ENCODE measurements at regions not wholly inside any gene's neighbourhood (a gene's known extent, or its start where the extent isn't known, plus 50 kb on each side); places are given as distances from the start of the nearest gene placed in this dataset.

DNA sequence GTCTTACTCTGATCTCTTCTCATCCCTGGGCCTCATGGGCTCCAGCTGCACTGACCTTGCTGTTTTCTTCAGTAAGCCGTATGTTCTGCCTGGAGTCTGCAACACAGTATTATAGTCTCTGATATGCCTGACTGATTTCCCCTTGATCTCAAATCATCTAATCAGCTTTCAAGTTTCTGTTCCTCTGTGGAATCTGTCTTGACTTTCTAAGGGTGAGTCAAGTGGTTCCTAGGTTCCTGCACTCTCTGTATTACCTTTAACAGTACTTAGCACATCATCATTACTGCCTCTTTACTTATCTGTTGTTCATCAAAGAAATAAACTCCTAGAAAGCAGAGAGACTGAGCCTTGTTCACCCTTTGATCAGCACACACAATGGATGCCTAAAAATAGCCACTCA lies 350.7 kb downstream of the LMO7 start:
- H3K4me2 ChIP-seq (ENCODE audit: control insufficient read depth, extremely low read depth, insufficient read depth, low read depth, low read length), result no peak overlapping the region
- H4K20me1 ChIP-seq (ENCODE audit: control insufficient read depth, extremely low read depth, insufficient read depth, low read length), result no peaks in the 10 kb centered on the region
- H3K9me1 ChIP-seq (ENCODE audit: control insufficient read depth, extremely low read depth, insufficient read depth, low read length), result no peaks in the 10 kb centered on the region
- H3K27me3 ChIP-seq (ENCODE audit: control insufficient read depth, extremely low read depth, insufficient read depth, low read length), result no peaks in the 10 kb centered on the region
- H3K27ac ChIP-seq (ENCODE audit: control insufficient read depth, insufficient read depth, low read length), result no peak overlapping the region
- no peak for DNase-seq (ENCODE audit: low read depth, low spot score)
- dilution Hi-C loops (cut with MboI; ENCODE audit: extremely low pct_ligation_motif_present, low sequenced_read_pairs), result no loop called here
- TF ChIP-seq, protein P1, sequence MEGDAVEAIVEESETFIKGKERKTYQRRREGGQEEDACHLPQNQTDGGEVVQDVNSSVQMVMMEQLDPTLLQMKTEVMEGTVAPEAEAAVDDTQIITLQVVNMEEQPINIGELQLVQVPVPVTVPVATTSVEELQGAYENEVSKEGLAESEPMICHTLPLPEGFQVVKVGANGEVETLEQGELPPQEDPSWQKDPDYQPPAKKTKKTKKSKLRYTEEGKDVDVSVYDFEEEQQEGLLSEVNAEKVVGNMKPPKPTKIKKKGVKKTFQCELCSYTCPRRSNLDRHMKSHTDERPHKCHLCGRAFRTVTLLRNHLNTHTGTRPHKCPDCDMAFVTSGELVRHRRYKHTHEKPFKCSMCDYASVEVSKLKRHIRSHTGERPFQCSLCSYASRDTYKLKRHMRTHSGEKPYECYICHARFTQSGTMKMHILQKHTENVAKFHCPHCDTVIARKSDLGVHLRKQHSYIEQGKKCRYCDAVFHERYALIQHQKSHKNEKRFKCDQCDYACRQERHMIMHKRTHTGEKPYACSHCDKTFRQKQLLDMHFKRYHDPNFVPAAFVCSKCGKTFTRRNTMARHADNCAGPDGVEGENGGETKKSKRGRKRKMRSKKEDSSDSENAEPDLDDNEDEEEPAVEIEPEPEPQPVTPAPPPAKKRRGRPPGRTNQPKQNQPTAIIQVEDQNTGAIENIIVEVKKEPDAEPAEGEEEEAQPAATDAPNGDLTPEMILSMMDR (optimal IDR thresholded peaks at IDR 0.05 in 1 of 3, IDR thresholded peaks at IDR 0.05 in 1 of 3, conservative IDR thresholded peaks at IDR 0.05 in 1 of 3; ENCODE audit: extremely low read depth in 1 of 3, insufficient read depth in 2 of 3, low read length in 3 of 3), result no peak
- no peak for TF ChIP-seq EZH2 (IDR thresholded peaks at IDR 0.05; ENCODE audit: low read length)
- no peaks in the 10 kb centered on the region for H3K9me3 ChIP-seq (ENCODE audit: control insufficient read depth, low read depth, low read length)
- no peak overlapping the region for H2AFZ ChIP-seq (ENCODE audit: control insufficient read depth, low read length)
- no peaks in the 10 kb centered on the region for H3K36me3 ChIP-seq (ENCODE audit: control insufficient read depth in 2 of 2, extremely low read depth in 1 of 2, insufficient read depth in 2 of 2, low read length in 2 of 2)
- H3K4me1 ChIP-seq (ENCODE audit: control insufficient read depth, extremely low read depth, insufficient read depth, low read length), result no peaks in the 10 kb centered on the region
- no peak overlapping the region for H3K9ac ChIP-seq (ENCODE audit: control insufficient read depth, extremely low read depth, insufficient read depth, low read length)
- no peaks in the 10 kb centered on the region for H3K79me2 ChIP-seq (ENCODE audit: control insufficient read depth, insufficient read depth, low read length)
- H3K4me3 ChIP-seq (ENCODE audit: control insufficient read depth in 2 of 3, extremely low read depth in 1 of 3, insufficient read depth in 2 of 3, low read depth in 1 of 3, low read length in 3 of 3), result no peak overlapping the region
- no peak for FAIRE-seq

DNA sequence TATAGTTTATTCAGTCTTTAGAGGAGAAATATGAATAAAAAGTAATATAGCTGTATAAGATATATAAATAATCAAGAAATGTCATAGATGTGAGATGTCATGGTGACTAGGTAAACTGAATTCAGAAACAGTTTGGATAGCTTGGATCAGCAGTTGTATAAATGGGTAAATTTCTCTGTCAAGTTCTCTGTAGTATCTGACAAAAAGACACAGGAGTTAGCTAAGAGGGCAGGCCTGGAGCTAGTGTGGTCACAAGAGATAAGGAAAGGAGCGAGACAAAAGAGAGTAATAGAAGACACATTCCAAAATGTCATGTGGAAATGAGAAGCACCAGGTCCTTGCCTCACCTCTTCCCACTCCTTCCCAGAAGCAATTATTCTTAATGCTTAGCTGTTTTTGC lies 349.0 kb downstream of the LMO7 start:
- Histone ChIP-seq H3K9me1 (ENCODE audit: control insufficient read depth, extremely low read depth, insufficient read depth, low read length) (no peaks in the 10 kb centered on the region), H2AFZ (ENCODE audit: control insufficient read depth, low read length) (no peak overlapping the region), H3K79me2 (ENCODE audit: control insufficient read depth, insufficient read depth, low read length) (no peaks in the 10 kb centered on the region), H3K27ac (ENCODE audit: control insufficient read depth, insufficient read depth, low read length) (no peak overlapping the region), H4K20me1 (ENCODE audit: control insufficient read depth, extremely low read depth, insufficient read depth, low read length) (no peaks in the 10 kb centered on the region), H3K4me1 (ENCODE audit: control insufficient read depth, extremely low read depth, insufficient read depth, low read length) (no peaks in the 10 kb centered on the region), H3K4me3 (ENCODE audit: control insufficient read depth in 2 of 3, extremely low read depth in 1 of 3, insufficient read depth in 2 of 3, low read depth in 1 of 3, low read length in 3 of 3) (no peak overlapping the region), H3K4me2 (ENCODE audit: control insufficient read depth, extremely low read depth, insufficient read depth, low read depth, low read length) (no peak overlapping the region), H3K9ac (ENCODE audit: control insufficient read depth, extremely low read depth, insufficient read depth, low read length) (no peak overlapping the region), H3K9me3 (ENCODE audit: control insufficient read depth, low read depth, low read length) (no peaks in the 10 kb centered on the region), H3K36me3 (ENCODE audit: control insufficient read depth in 2 of 2, extremely low read depth in 1 of 2, insufficient read depth in 2 of 2, low read length in 2 of 2) (no peaks in the 10 kb centered on the region), H3K27me3 (ENCODE audit: control insufficient read depth, extremely low read depth, insufficient read depth, low read length) (no peaks in the 10 kb centered on the region)
- dilution Hi-C loops (cut with MboI; ENCODE audit: extremely low pct_ligation_motif_present, low sequenced_read_pairs), result no loop called here
- no peak for DNase-seq (ENCODE audit: low read depth, low spot score)
- TF ChIP-seq EZH2 (IDR thresholded peaks at IDR 0.05; ENCODE audit: low read length), result no peak
- TF ChIP-seq, protein P1 (optimal IDR thresholded peaks at IDR 0.05 in 1 of 3, IDR thresholded peaks at IDR 0.05 in 1 of 3, conservative IDR thresholded peaks at IDR 0.05 in 1 of 3; ENCODE audit: extremely low read depth in 1 of 3, insufficient read depth in 2 of 3, low read length in 3 of 3), result no peak
- no peak for FAIRE-seq
